GM18907 (cell line): ENCODE measurements at regions not wholly inside any gene's neighbourhood (a gene's known extent, or its start where the extent isn't known, plus 50 kb on each side); places are given as distances from the start of the nearest gene placed in this dataset.

Experiments used
- ATAC-seq: cut with Tn5 transposase; IDR thresholded peaks from one replicate; pipeline ENCODE4 v1.9.1; 2021; ENCODE audit warnings: mild to moderate bottlenecking, moderate library complexity; ENCODE audit not compliant: unreplicated experiment

DNA sequence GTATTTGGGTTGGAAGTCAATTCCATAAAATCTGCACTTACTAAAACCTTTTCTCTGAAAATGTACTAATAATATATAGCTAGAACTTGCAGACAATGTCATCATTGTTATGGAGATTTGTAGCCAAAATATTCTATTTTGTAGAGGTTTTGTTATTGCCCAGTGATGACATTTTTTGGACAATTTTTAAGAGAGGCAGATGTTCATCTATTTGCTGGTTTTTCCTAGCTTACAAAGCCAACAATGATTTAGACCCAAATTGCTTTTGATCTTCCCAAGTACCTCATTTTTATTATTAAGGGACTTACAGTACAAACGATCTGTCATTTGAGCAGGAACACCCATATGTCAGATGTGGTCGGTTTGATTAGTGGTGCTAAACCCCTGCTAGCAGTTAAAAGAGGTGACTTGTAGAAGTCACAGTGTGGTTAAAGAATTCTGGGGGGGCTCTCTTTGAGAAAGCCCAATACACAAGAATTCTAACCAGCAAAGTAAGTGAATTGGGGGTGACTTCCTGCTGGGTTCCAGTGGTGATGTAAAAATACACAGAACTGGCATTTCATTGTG is 136.2 kb downstream of the KIT start:
- no peak for ATAC-seq
